GM19351 (cell line): ENCODE measurements at regions not wholly inside any gene's neighbourhood (a gene's known extent, or its start where the extent isn't known, plus 50 kb on each side); places are given as distances from the start of the nearest gene placed in this dataset.
"Not testable (repeated sequence)": the region's sequence is repeated elsewhere in the genome, so short reads cannot be mapped to it uniquely, and the experiment has no call there.

Experiments
- ATAC-seq: cut with Tn5 transposase; IDR thresholded peaks from one replicate; pipeline ENCODE4 v1.9.1; 2021; ENCODE audit warnings: mild to moderate bottlenecking, moderate library complexity; ENCODE audit not compliant: unreplicated experiment

GRCh38 chr13:60936281-60936680 lies 479.4 kb downstream of the PCDH20 start:
- no peak for ATAC-seq

GRCh38 chr13:60933638-60934037 lies 482.0 kb downstream of the PCDH20 start:
- no peak for ATAC-seq

- no peak for ATAC-seq
Measured at GRCh38 chr13:60931858-60932546, 483.6 kb downstream of the PCDH20 start.

GRCh38 chr13:60925686-60926085 lies 490.0 kb downstream of the PCDH20 start:
- no peak for ATAC-seq

DNA sequence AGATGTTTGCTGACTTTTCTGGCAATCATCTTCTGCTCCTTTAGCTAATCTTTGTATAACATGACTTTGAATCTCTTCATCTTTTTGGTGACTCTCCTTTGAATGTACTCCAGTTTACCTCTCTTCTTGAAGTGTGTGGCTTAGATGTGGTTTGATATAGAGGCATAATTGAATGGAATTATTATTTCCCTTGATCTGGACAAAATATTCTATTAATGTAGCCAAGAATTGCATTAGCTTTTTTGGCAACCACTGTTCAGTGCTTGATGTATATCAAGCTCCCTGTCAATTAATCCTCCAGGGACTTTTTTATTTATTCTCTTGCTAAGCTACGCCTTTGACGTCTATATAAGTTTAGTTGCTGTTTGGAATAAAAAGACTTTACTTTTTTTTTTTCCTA lies 490.8 kb downstream of the PCDH20 start:
- no peak for ATAC-seq

DNA sequence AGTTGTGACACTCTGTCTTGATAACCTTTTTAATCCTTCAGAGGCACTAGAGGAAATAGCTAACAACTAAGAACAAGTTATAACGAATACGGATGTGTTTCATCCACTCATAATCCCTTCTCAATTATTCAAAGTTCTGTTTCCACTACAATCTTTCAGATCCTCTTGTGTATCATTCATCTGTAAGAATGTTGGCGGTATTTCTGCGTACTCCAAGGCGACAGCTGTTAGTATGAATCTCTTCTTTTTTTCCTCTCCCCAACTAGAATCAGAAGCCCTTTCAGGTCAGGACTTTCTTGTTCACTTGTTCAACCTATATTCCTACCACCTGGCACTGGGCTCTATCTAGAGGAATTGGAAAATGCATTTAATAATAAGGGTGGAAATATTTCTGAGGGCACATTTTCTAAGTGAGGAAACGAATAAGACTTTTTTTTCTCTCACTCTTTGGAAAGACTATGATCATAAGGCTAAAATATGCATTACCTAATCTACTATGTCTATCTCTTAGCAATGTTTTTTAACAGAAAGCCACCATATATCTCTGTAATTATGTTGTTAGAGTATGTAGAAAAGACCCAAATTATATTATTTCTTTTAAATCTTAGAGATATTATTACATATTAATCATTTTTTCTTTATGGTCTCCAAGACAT lies 492.9 kb downstream of the PCDH20 start:
- ATAC-seq = no peak

GRCh38 chr13:60893801-60894200 lies 496.8 kb downstream of the TDRD3 start:
- no peak for ATAC-seq

DNA sequence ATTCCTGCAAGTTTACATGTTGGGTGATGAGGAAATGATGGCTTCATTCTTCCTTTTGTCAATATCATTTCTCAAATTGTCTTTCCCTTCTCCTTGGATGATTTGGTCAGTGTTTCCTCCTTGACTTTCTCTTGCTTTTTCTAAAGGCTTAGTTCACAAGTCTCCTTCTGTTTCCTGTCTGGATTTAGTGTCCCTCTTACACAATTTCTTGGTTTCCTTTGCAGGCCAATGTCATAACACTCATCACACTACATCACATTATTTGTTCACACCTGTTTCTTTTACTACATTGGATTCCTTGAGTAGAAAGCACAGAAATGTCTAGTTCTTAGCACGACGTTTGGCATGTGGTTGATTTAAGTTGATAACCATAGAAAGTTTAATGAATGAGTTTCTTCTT lies 490.7 kb downstream of the TDRD3 start:
- ATAC-seq = no peak

- ATAC-seq = no peak
Measured at GRCh38 chr13:60881507-60881906, 484.5 kb downstream of the TDRD3 start.

DNA sequence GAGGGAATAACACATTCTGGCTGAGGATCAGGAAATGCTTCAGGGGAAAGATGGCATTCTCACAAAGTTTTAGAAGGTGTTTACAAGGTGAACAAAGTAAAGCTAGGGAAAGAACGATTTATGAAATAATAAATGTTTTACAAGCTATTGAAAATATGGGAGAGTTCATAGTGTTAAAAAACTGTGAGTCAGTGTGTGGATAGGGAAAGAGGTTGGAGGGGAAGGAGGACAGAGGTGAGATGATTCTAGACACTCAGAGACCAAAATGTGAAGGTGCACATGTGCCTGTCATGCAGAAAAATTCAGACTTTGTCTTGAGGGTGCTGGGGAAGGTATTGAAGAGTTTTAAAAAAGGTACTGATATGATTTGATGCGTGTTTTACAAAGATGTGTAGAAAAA lies 476.1 kb downstream of the TDRD3 start:
- no peak for ATAC-seq

GRCh38 chr13:60869941-60870613 lies 473.1 kb downstream of the TDRD3 start:
- ATAC-seq = no peak

GRCh38 chr13:60869225-60869624 lies 472.2 kb downstream of the TDRD3 start:
- ATAC-seq = no peak

DNA sequence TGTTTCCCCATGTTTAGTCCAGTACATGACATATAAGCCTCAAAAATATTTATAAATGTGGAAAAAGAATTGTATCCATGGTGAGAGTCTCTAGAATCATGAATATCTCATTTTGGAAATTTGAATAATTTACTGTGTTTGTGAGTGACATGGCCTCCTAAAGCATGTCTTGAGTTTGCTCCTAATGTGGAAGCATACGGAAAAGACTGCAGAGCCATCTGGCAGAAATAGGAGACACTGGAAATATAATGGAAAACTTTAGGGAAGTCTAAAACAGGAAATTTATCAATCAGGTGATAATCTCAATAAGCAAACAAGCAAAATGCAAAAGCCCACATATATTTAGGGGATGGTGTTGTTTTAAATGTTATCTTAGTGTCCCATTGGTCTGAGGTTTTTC lies 465.0 kb downstream of the TDRD3 start:
- no peak for ATAC-seq

DNA sequence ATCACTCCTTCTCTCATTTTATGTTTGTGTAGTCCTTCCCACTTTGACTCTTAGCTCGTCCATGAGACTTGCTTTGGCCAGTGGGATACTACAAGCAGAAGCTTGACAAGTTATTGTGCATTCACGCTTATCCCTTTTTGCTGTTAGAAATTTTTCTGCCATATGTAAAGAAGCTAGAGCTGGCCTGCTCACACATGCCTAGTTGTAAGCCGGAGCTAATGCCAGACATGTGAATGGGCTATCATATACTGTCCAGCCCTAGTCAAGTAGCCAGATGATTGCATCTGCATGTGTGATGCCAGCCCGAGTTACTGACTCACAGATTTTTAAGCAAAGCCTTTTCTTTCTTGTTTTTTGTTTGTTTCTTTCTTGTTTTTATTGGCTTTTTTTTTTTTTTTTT lies 460.7 kb downstream of the TDRD3 start:
- ATAC-seq = no peak

DNA sequence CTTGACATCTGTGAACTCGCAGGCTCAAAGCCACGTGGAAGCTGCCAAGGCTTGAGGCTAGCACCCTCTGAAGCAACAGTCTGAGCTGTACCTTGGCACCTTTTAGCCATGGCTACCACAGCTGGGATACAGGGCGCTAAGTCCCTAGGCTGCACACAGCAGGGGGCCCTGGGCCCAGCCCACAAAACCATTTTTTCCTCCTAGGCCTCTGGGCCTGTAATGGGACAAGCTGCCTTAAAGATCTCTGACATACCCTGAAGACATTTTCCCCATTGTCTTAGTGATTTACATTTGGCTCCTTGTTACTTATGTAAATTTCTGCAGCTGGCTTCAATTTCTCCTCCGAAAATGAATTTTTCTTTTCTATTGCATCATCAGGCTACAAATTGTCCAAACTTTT lies 455.9 kb downstream of the TDRD3 start:
- no peak for ATAC-seq

DNA sequence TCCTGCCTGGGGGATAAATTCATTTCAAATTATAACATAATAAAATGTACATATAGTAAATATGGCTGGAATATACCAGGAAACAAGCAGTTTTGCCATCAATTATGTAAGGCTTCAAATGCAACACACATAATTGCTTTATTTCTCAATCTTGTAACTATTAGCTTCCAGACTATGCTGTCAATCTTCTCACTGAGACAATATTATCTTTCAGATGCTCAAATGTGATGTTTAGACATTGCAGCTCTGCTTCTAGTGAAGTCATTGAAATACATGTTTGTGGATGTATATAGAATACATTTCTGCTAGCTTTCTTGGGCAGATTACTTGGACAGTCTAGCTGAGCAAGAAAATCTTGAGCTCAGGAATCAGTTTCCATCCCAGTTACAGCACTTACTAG lies 454.4 kb downstream of the TDRD3 start:
- no peak for ATAC-seq

- ATAC-seq = no peak
Measured at GRCh38 chr13:60850526-60850925, 453.5 kb downstream of the TDRD3 start.

GRCh38 chr13:60838581-60838980 lies 441.6 kb downstream of the TDRD3 start:
- ATAC-seq = no peak

GRCh38 chr13:60837806-60838205 lies 440.8 kb downstream of the TDRD3 start:
- ATAC-seq = no peak

DNA sequence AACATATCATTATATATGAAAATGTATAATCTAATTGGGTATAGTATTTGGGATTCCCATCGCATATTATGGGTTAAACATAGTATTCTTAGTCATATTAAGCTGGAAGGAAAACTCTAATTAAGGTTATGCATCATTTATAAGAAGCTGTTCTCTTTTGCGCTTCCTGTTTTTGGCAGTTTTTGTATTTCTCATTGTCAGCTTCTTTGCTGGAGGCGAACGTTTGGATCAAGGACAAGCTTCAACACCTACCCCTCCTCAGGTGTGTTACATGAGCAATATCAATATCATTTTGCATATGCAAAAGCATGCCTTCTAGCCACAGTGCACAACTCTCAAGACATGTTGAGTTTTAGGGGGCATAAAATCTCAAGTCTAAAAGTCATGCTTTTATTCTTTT lies 439.8 kb downstream of the TDRD3 start:
- ATAC-seq = no peak

GRCh38 chr13:60811581-60811980 lies 414.6 kb downstream of the TDRD3 start:
- no peak for ATAC-seq

DNA sequence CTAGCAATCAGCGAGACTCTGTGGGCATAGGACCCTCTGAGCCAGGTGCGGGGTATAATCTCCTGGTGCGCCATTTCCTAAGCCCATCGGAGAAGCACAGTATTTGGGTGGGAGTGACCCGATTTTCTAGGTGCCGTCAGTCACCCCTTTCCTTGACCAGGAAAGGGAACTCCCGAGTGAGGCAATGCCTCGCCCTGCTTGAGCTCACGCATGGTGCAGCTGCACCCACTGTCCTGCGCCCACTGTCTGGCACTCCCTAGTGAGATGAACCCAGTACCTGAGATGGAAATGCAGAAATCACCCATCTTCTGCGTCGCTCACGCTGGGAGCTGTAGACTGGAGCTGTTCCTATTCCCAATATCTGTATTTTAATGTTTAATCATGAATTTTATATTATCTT lies 408.6 kb downstream of the TDRD3 start:
- not testable (repeated sequence) for ATAC-seq
